Erythroblast (primary cell): ENCODE measurements at regions not wholly inside any gene's neighbourhood (a gene's known extent, or its start where the extent isn't known, plus 50 kb on each side); places are given as distances from the start of the nearest gene placed in this dataset.

ENCODE experiments used
- GATA1 ChIP-seq: IDR thresholded peaks from 2 replicates; pipeline ENCODE4 v1.6.1; 2011; ENCODE audit warnings: low read depth, mild to moderate bottlenecking, control low read depth, low read length, moderate library complexity
- POLR2A ChIP-seq: IDR thresholded peaks from 2 replicates; pipeline ENCODE4 v1.6.1; 2011; ENCODE audit warnings: mild to moderate bottlenecking, low read length

DNA sequence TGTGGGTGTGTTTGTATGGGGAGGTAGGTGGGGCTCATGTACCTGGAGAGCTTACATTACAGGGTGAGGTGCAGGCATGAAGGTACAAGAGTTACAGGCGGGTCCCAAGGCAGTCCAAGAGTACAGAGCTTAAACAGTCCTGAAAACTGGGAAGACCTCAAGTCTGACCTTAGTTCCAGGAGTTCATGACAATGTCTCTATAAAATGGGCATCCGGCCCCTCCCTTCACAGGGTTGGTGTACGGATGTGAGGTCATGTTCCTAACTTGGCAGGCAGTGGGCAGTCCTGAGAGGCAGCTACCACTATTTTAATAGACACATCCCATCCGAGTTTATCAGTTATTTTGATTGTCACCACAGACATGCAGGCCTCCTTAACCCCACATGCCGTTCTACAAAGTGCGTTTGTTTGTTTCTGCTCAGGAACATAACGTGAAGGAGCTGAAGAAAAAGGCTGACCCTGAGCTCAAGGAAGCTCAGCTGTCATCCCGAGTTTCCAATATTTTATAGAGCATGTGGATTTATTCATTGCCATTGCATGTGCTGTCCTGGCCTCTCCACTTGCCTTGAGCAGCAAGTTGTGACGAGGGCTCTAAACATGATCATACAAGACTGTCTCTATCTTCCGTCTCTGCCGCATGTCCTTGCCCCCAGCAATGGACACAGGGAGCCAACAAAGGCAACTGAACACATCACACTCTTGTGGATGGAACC lies 647.5 kb upstream of the IGFBP3 start:
- TF ChIP-seq POLR2A = no peak
- TF ChIP-seq GATA1 = no peak
